GM13976 (cell line): ENCODE measurements at regions not wholly inside any gene's neighbourhood (a gene's known extent, or its start where the extent isn't known, plus 50 kb on each side); places are given as distances from the start of the nearest gene placed in this dataset.

ENCODE experiments used
- DNase-seq: peaks from one replicate; pipeline ENCODE4 v3.0.0; 2012; ENCODE audit warnings: low spot score
- CTCF ChIP-seq: IDR thresholded peaks from 2 replicates; pipeline ENCODE4 v1.5.1; 2012; ENCODE audit warnings: borderline replicate concordance, mild to moderate bottlenecking; ENCODE audit not compliant: insufficient read depth; ENCODE audit errors: extremely low read depth, missing control alignments, control extremely low read depth
- in situ Hi-C: fragments of 300-500 bp; cut with MboI; formaldehyde crosslinking; loops from one replicate; pipeline ENCODE4 v1.12.0; 2022; ENCODE audit warnings: low sequenced_read_pairs, mixed read lengths, inconsistent platforms; ENCODE audit not compliant: unreplicated experiment

- DNase-seq = no peak
- no peak for TF ChIP-seq CTCF
- in situ Hi-C loops = no loop called here
Observed at GRCh38 chr6:138562691-138563090, 63.4 kb upstream of the NHSL1 start.

DNA sequence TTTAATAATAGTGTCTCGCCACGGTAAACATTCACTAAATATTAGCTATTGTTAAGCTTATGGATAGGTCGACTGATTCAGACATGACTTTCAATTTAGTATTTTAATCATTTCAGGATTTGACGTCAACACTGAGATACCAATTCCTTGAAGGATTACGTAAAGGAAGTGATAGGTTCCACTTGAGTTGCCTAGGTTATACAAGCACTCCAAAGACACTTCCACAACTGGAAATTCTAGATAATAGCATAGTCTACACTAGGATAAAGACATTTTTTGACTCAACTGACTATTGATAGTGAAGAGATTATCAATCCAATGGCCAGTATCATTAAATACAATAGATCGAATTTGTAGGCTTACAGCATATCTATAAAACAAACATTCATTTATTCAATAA lies 63.9 kb upstream of the NHSL1 start:
- in situ Hi-C loops = no loop called here
- TF ChIP-seq CTCF = no peak
- DNase-seq = no peak

GRCh38 chr6:138563650-138564049 lies 64.4 kb upstream of the NHSL1 start:
- in situ Hi-C loops = no loop called here
- DNase-seq = no peak
- TF ChIP-seq CTCF = no peak

DNA sequence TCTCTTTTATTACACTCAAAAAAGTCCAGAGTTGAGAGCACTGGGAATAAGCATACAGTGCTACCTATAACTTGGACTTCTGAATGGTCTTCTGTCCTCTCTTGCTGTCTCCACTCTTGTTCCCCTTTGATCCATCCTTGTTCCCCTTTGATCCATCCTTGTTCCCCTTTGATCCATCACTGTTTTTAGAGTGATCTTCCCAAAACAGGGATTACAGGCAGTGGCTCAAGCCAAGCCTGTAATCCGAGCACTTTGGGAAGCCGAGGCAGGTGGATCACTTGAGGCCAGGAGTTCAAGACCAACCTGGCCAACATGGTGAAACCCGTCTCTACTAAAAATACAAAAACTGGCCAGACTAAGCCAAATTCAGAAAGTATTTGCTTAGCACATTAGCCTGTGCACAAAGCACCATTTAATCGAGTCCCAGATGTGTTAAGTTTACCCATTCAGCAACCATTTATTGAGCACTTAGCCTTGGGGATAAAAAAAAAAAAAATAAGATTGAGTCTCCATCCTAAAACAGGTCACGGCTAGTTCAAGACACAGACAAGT lies 65.0 kb upstream of the NHSL1 start:
- no peak for TF ChIP-seq CTCF
- in situ Hi-C loops = no loop called here
- no peak for DNase-seq

DNA sequence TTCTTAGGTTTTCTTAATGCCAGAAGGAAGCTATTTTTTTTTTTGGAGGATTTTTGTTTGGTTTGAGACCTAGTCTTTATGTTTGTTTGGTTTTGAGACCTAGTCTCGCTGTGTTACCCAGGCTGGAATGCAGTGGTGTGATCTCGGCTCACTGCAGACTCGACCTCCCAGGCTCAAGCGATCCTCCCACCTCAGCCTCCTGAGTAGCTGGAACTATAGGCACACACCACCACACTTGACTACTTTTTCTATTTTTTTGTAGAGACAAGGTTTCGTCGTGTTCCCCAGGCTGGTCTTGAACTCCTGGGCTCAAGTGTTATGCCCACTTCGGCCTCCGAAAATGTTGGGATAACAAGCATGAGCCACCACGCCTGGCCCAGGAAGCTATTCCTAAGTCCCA lies 67.8 kb upstream of the NHSL1 start:
- DNase-seq = no peak
- in situ Hi-C loops = no loop called here
- TF ChIP-seq CTCF = no peak

- TF ChIP-seq CTCF = no peak
- no peak for DNase-seq
- in situ Hi-C loops = no loop called here
Observed at GRCh38 chr6:138568997-138569396, 69.7 kb upstream of the NHSL1 start.

- no peak for DNase-seq
- TF ChIP-seq CTCF = no peak
- in situ Hi-C loops = no loop called here
Observed at GRCh38 chr6:138569554-138569953, 70.3 kb upstream of the NHSL1 start.
